Effector memory CD8-positive, alpha-beta T cell (primary cell): ENCODE measurements at regions not wholly inside any gene's neighbourhood (a gene's known extent, or its start where the extent isn't known, plus 50 kb on each side); places are given as distances from the start of the nearest gene placed in this dataset.
"Not testable (repeated sequence)": the region's sequence is repeated elsewhere in the genome, so short reads cannot be mapped to it uniquely, and the experiment has no call there.

Experiments used
- ATAC-seq: fragments of 150-1000 bp; cut with Tn5 transposase; replicated peaks from 2 replicates; pipeline ENCODE4 v1.10.0; 2021; ENCODE audit warnings: mild to moderate bottlenecking, moderate library complexity
- DNase-seq, 3 experiments: peaks; one replicate each; pipeline ENCODE4 v3.0.0; 2021
- H3K27ac Mint-ChIP-seq, 2 donors: one replicate each; pipeline ENCODE4 v1.8.0; 2022; ENCODE audit warnings: mild to moderate bottlenecking in 2 of 2, mixed read lengths in 2 of 2, moderate library complexity in 2 of 2
- H3K27me3 Mint-ChIP-seq, 2 donors: one replicate each; pipeline ENCODE4 v1.8.0; 2022; ENCODE audit warnings: mixed read lengths in 2 of 2
- H3K36me3 Mint-ChIP-seq: one replicate; pipeline ENCODE4 v1.8.0; 2022; ENCODE audit warnings: mild to moderate bottlenecking, moderate library complexity, mixed read lengths; ENCODE audit not compliant: insufficient read depth
- H3K4me1 Mint-ChIP-seq, 2 donors: one replicate each; pipeline ENCODE4 v1.8.0; 2022; ENCODE audit warnings: low read depth in 2 of 2, mixed read lengths in 2 of 2
- H3K4me3 Mint-ChIP-seq, 2 donors: one replicate each; pipeline ENCODE4 v1.8.0; 2022; ENCODE audit warnings: mild to moderate bottlenecking in 2 of 2, mixed read lengths in 2 of 2, moderate library complexity in 2 of 2
- H3K9me3 Mint-ChIP-seq, 2 donors: one replicate each; pipeline ENCODE4 v1.8.0; 2022; ENCODE audit warnings: mixed read lengths in 2 of 2

- DNase-seq (no peak), ATAC-seq (no peak)
- Mint-ChIP-seq H3K4me3 (no peak overlapping the region), H3K27ac (no peak overlapping the region), H3K4me1 (no peaks in the 10 kb centered on the region), H3K27me3 (peaks cover 0 to 7% of the 10 kb centered on the region in 2 donors), H3K36me3 (no peaks in the 10 kb centered on the region), H3K9me3 (no peaks in the 10 kb centered on the region)
These were observed 143.1 kb downstream of the NPY start for GRCh38 chr7:24427048-24427447.

DNA sequence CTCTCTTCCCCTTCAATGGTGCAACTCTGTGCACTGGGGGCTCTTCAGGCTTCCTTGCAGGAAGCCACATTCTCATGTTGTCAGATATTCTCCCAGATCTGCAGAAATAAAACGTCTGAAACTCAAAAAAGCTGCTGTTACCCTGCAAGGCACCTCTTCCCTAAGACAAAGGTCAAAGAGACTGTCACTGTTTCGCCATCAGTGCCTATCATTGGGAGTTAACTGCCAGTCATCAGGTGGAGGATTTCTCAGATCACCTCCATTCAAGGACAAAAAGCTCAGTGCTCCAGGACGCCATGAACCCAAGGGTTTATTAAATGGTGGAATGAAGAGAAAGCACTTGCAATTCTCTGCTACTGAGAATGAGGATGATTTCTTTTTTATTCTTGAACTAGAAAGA is 144.6 kb upstream of the PALS2 start:
- ATAC-seq = no peak
- H3K27me3 Mint-ChIP-seq = peaks cover 0 to 7% of the 10 kb centered on the region in 2 donors
- H3K36me3 Mint-ChIP-seq = no peaks in the 10 kb centered on the region

GRCh38 chr7:24432677-24433076 is 140.6 kb upstream of the PALS2 start:
- Mint-ChIP-seq H3K27me3 (peaks cover 0 to 7% of the 10 kb centered on the region in 2 donors), H3K4me1 (no peaks in the 10 kb centered on the region), H3K9me3 (no peaks in the 10 kb centered on the region), H3K27ac (no peak overlapping the region), H3K36me3 (no peaks in the 10 kb centered on the region), H3K4me3 (no peak overlapping the region)
- ATAC-seq = no peak
- DNase-seq = no peak

More for the DNA sequence above, 144.6 kb upstream of the PALS2 start:
- Mint-ChIP-seq H3K27ac (no peak overlapping the region), H3K9me3 (no peaks in the 10 kb centered on the region), H3K4me3 (no peak overlapping the region), H3K4me1 (no peaks in the 10 kb centered on the region)
- no peak for DNase-seq

DNA sequence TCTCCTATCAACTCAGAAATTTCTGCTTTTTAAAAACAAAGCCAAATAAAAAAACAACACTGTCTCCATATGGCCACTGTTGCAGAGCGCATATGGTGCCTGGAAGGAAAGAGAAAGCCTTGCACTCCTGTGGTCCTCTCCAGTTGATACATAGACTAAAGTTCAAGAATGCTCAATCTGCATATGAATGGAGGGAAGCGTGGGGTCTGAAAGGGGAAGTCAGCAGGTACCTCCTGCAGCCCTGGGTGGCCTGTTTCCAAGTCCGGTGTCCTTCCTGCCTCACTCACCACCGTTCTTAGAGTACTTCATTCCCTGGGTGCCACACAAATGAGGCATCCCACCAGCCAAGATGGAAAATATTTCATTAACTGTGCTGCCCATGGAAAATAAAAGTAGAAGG is 138.3 kb upstream of the PALS2 start:
- Mint-ChIP-seq H3K4me1 (no peaks in the 10 kb centered on the region), H3K27ac (no peak overlapping the region), H3K36me3 (no peaks in the 10 kb centered on the region), H3K9me3 (no peaks in the 10 kb centered on the region), H3K27me3 (no peaks in the 10 kb centered on the region), H3K4me3 (no peak overlapping the region)
- DNase-seq (no peak), ATAC-seq (no peak)

DNA sequence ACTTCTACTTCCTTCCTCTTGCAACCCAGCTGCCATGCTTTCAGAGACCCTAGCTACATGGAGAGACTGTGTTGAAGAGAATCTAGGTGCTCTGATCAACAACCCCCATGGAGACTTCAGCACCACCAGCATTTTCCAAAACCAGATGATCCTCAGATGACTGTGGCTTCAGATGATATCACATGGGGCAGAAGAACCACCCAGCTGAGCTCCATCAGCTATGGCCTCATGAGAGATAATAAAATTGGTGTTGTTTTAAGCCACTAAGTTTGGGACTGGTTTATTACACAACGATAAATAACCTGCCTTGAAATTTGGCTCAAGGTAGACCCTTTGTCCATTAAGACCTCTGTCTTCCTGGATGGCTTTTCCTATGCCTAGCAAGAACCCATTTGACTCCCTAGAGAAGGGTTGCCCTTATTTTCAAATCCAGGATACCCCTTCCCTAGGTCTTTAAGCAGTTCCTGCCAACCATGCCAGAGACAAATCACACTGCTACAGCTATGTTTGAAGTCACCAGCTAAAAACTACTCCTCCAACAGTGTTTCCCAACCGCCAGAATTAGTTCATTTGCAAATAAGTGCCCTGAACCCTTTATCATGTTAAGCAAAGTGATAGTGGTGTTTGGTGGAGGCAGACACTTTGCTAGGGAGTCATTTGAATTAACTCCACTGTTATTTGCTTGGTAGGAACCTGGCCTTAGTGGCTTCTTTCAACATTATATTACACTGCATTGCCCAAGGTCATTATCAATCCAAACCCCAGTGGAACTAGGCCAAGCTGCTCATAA is 136.9 kb upstream of the PALS2 start:
- Mint-ChIP-seq H3K9me3 (no peaks in the 10 kb centered on the region), H3K27ac (no peak overlapping the region), H3K4me1 (peaks cover 4% of the 10 kb centered on the region in 2 donors), H3K27me3 (no peaks in the 10 kb centered on the region), H3K36me3 (no peaks in the 10 kb centered on the region), H3K4me3 (no peak overlapping the region)
- no peak for DNase-seq
- ATAC-seq = no peak

- Mint-ChIP-seq H3K36me3 (no peaks in the 10 kb centered on the region), H3K4me3 (no peak overlapping the region), H3K4me1 (peaks cover 10 to 18% of the 10 kb centered on the region in 2 donors), H3K27ac (no peak overlapping the region), H3K9me3 (peaks cover 0 to under 1% of the 10 kb centered on the region in 2 donors), H3K27me3 (no peaks in the 10 kb centered on the region)
- ATAC-seq (no peak), DNase-seq (no peak)
These were observed 135.0 kb upstream of the PALS2 start for GRCh38 chr7:24438232-24438631.

DNA sequence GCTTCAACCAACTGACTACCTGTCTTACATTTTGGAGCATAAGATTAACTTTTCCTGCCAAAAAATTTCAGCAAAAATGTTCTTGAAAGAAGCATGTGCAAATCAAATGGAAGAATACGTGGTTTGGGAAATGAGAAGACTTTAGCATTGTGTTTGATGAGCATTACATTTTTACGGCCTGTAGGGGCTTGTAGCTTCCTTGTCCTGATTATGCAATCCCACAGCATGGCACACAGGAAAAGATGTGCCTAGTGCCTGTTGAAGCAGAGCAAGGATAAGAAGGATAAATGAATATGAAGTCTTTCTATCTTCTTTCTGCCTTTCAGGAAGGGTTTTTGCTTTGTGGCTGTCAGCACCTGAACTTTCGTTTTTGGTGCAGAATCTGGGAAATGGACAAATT is 134.1 kb upstream of the PALS2 start:
- H3K4me3 Mint-ChIP-seq, H3K27me3 Mint-ChIP-seq, DNase-seq, H3K36me3 Mint-ChIP-seq, H3K9me3 Mint-ChIP-seq, ATAC-seq, H3K27ac Mint-ChIP-seq: not testable (repeated sequence)
- H3K4me1 Mint-ChIP-seq = peaks cover 12 to 21% of the 10 kb centered on the region in 2 donors

DNA sequence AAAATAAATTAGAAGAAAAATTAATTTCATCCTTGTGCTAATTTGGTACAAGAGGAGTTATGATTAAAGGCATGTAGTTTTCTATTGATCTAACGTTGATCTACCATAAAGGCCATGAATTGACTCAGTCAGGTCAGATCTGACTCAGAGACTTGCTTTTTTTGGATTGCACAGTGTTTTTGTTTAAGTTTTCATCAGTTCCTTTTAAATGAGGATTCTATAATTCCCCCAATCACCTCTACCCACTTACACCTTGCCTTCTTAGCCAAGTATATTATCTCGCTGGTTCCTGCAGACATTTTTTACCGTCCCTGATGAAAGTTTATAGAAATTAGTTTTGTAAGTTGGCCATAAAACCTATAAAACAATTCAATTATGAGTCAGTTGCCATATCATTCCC is 132.4 kb upstream of the PALS2 start:
- peak overlapping the region in 1 of 2 donors; percentile 61 for H3K4me3 Mint-ChIP-seq
- H3K36me3 Mint-ChIP-seq = no peaks in the 10 kb centered on the region
- ATAC-seq (no peak), DNase-seq (no peak)
- peak overlapping the region; percentile 85 to 87 for H3K27ac Mint-ChIP-seq
- H3K9me3 Mint-ChIP-seq = peaks cover 0 to 2% of the 10 kb centered on the region in 2 donors
- no peaks in the 10 kb centered on the region for H3K27me3 Mint-ChIP-seq
- H3K4me1 Mint-ChIP-seq = peaks cover 13 to 21% of the 10 kb centered on the region in 2 donors

DNA sequence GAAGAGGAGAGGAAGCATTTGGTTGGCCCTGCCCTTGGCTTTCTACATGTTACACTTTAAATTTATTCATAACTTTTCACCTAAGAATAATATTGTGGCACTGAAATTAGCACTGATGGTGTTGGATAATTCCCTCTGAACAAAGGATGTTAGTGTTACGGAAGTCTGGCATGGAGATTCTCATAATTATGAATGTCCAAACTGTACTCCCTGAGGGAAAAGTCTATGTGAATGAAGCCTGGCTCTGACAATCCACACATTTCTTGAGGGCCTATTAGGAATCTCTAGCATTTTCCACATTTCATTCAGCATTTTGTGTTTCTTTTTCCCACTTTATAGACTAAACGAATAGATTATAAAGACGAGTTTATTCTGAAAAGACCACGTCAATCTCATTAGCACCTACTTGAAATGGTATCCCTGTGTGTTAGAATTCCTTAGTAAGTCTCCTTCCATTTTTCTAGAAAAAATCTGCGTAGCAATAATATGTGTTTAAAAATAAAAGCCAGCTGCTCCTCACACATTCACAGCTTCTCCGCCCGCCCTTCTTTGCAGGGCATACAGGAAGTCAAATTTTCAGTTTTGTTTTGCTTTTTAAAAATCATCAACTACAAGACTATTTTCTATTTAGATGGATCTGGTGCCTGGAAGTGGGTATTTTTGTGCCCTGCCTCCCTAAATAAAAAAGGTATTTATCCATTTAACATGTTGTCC is 131.8 kb upstream of the PALS2 start:
- H3K4me1 Mint-ChIP-seq = peaks cover 13 to 21% of the 10 kb centered on the region in 2 donors
- no peak for DNase-seq
- peak overlapping the region; percentile 61 to 63 for H3K4me3 Mint-ChIP-seq
- ATAC-seq = peak; percentile 58
- H3K27me3 Mint-ChIP-seq = peaks cover 0 to 1% of the 10 kb centered on the region in 2 donors
- H3K9me3 Mint-ChIP-seq = peaks cover 0 to 2% of the 10 kb centered on the region in 2 donors
- no peaks in the 10 kb centered on the region for H3K36me3 Mint-ChIP-seq
- H3K27ac Mint-ChIP-seq = peak overlapping the region; percentile 85 to 87

GRCh38 chr7:24442170-24442777 is 131.0 kb upstream of the PALS2 start:
- peak overlapping the region; percentile 61 to 63 for H3K4me3 Mint-ChIP-seq
- peaks cover 0 to 2% of the 10 kb centered on the region in 2 donors for H3K9me3 Mint-ChIP-seq
- peaks cover 6 to 9% of the 10 kb centered on the region in 2 donors for H3K27me3 Mint-ChIP-seq
- H3K27ac Mint-ChIP-seq = peak overlapping the region; percentile 85 to 87
- DNase-seq (peak in 2 of 3 experiments; percentile 2 to 14), ATAC-seq (peak; percentile 77)
- peaks cover 14 to 21% of the 10 kb centered on the region in 2 donors for H3K4me1 Mint-ChIP-seq
- peaks cover 2% of the 10 kb centered on the region for H3K36me3 Mint-ChIP-seq

DNA sequence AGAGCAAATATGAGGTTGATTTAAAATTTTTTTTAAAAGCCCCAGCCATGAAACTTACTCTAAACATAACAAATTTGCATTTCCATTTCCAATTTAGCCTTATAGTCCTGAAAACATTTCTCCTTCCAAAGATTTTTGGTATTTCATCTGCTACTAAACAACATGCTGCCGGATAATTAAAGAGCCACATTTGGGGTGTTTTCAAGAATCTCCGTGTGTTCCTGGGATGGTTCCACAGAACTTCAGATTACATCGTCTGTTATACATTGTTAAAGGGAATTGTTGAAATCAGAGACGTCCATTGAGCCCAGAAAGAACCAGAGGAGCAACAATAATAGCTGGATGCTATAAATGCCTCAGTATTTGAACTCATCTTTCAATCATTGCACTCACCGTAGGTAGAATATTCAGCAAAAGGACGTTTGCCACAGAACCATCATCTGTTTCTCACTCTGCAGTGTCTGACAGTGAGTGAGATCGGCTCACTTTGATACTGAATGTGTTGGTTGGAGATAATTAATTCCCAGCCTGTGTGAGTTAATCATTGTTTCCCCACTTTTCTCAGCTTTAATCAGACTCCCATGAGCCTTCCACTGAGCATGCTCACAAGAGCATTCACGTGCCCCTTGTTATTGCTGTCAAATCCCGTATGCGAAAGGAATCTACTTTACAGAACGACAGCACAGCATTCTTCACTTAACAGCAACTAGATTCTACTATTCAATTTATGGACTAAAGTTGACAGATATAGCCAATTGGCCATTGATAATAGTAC is 128.4 kb upstream of the PALS2 start:
- peaks cover 6 to 21% of the 10 kb centered on the region in 2 donors for H3K27me3 Mint-ChIP-seq
- no peak overlapping the region for H3K4me3 Mint-ChIP-seq
- H3K36me3 Mint-ChIP-seq = peaks cover 5% of the 10 kb centered on the region
- DNase-seq (no peak), ATAC-seq (no peak)
- H3K27ac Mint-ChIP-seq = peak overlapping the region in 1 of 2 donors; percentile 26
- peaks cover 16 to 21% of the 10 kb centered on the region in 2 donors for H3K4me1 Mint-ChIP-seq
- H3K9me3 Mint-ChIP-seq = peaks cover 0 to 2% of the 10 kb centered on the region in 2 donors

DNA sequence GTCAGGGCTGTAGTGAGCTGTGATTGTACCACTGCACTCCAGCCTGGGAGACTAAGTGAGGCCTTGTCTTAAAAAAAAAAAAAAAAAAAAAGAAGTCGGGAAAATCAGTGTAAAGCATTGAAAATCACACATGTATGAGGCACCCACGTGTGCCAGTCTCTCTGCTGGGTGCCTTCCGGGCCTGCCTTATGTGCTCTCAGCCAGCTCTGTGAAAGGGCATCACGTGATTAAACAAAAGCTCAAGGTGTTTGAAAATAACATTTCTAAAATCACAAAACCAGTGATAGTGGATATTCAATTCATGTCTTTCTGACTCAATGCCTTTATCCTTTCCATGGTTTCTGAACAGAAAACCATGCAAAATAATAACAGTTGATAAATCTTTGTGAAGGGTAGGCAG is 125.2 kb upstream of the PALS2 start:
- Mint-ChIP-seq H3K9me3 (peaks cover 0 to 2% of the 10 kb centered on the region in 2 donors), H3K27ac (no peak overlapping the region), H3K36me3 (peaks cover 5% of the 10 kb centered on the region), H3K27me3 (peaks cover 12 to 32% of the 10 kb centered on the region in 2 donors), H3K4me3 (no peak overlapping the region), H3K4me1 (peaks cover 5 to 6% of the 10 kb centered on the region in 2 donors)
- no peak for ATAC-seq
- DNase-seq = no peak

GRCh38 chr7:24449416-24449815 is 123.8 kb upstream of the PALS2 start:
- not testable (repeated sequence) for H3K4me1 Mint-ChIP-seq, H3K9me3 Mint-ChIP-seq, DNase-seq, H3K27ac Mint-ChIP-seq, ATAC-seq, H3K4me3 Mint-ChIP-seq, H3K36me3 Mint-ChIP-seq
- H3K27me3 Mint-ChIP-seq = peaks cover 12 to 35% of the 10 kb centered on the region in 2 donors
